Loucy (cell line): ENCODE measurements at regions not wholly inside any gene's neighbourhood (a gene's known extent, or its start where the extent isn't known, plus 50 kb on each side); places are given as distances from the start of the nearest gene placed in this dataset.
A peak's percentile ranks its signal among the peaks of the same experiment; 100 is the strongest.

Source experiments
- H2AFZ ChIP-seq: fragments of 200-600 bp; sonication (generic); 2 replicates; pipeline ENCODE4 v1.6.0; 2016; ENCODE audit warnings: antibody characterized with exemption, mild to moderate bottlenecking, low read length, moderate library complexity
- H3F3A ChIP-seq: fragments of 200-600 bp; 2 replicates; pipeline ENCODE4 v1.6.0; 2016; ENCODE audit warnings: antibody characterized with exemption, low read depth, mild to moderate bottlenecking
- H3K27me3 ChIP-seq: fragments of 200-600 bp; sonication (generic); 2 replicates; pipeline ENCODE4 v1.6.1; 2014; ENCODE audit warnings: low read length, mild to moderate bottlenecking; ENCODE audit not compliant: insufficient read depth, poor library complexity, severe bottlenecking
- H3K36me3 ChIP-seq: fragments of 200-600 bp; sonication (generic); 2 replicates; pipeline ENCODE4 v1.6.1; 2016; ENCODE audit warnings: low read length; ENCODE audit not compliant: insufficient read depth
- H3K4me1 ChIP-seq: fragments of 200-600 bp; sonication (generic); 2 replicates; pipeline ENCODE4 v1.5.1; 2014; ENCODE audit warnings: low read length, mild to moderate bottlenecking; ENCODE audit not compliant: insufficient read depth, poor library complexity, severe bottlenecking
- H3K4me2 ChIP-seq: fragments of 200-600 bp; sonication (generic); 2 replicates; pipeline ENCODE4 v1.6.0; 2014; ENCODE audit warnings: antibody characterized with exemption, low read length, low read depth, mild to moderate bottlenecking; ENCODE audit not compliant: poor library complexity, severe bottlenecking
- H3K4me3 ChIP-seq: fragments of 200-600 bp; sonication (generic); 2 replicates; pipeline ENCODE4 v1.5.1; 2014; ENCODE audit warnings: low read length, mild to moderate bottlenecking, mixed read lengths; ENCODE audit not compliant: poor library complexity, severe bottlenecking
- H3K79me2 ChIP-seq: fragments of 200-600 bp; sonication (generic); 2 replicates; pipeline ENCODE4 v1.6.1; 2014; ENCODE audit warnings: low read length; ENCODE audit not compliant: insufficient read depth
- H3K9ac ChIP-seq: fragments of 200-600 bp; sonication (generic); 2 replicates; pipeline ENCODE4 v1.6.0; 2014; ENCODE audit warnings: mild to moderate bottlenecking, low read depth, low read length, moderate library complexity; ENCODE audit not compliant: poor library complexity, severe bottlenecking
- H3K9me2 ChIP-seq: fragments of 200-600 bp; sonication (generic); replicated peaks from 2 replicates; pipeline ENCODE4 v1.6.1; 2016; ENCODE audit warnings: low read depth, low read length, mixed read lengths
- H3K9me3 ChIP-seq: fragments of 200-600 bp; sonication (generic); 2 replicates; pipeline ENCODE4 v1.6.1; 2014; ENCODE audit warnings: mild to moderate bottlenecking, antibody characterized with exemption, low read length, low read depth; ENCODE audit not compliant: insufficient read depth
- H4K20me1 ChIP-seq: fragments of 200-600 bp; sonication (generic); 2 replicates; pipeline ENCODE4 v1.6.0; 2014; ENCODE audit warnings: antibody characterized with exemption, low read length, mild to moderate bottlenecking; ENCODE audit not compliant: insufficient read depth, poor library complexity, severe bottlenecking
- EZH2phosphoT487 ChIP-seq: fragments of 200-600 bp; IDR thresholded peaks from 2 replicates; pipeline ENCODE4 v1.6.1; 2018; ENCODE audit warnings: antibody characterized with exemption, mild to moderate bottlenecking, moderate library complexity, borderline replicate concordance
- TF ChIP-seq, protein P1 (sequence below): fragments of 200-600 bp; sonication (generic); conservative IDR thresholded peaks from 2 replicates; pipeline ENCODE4 v1.5.1; 2014; ENCODE audit warnings: mild to moderate bottlenecking, antibody characterized with exemption, low read length

DNA sequence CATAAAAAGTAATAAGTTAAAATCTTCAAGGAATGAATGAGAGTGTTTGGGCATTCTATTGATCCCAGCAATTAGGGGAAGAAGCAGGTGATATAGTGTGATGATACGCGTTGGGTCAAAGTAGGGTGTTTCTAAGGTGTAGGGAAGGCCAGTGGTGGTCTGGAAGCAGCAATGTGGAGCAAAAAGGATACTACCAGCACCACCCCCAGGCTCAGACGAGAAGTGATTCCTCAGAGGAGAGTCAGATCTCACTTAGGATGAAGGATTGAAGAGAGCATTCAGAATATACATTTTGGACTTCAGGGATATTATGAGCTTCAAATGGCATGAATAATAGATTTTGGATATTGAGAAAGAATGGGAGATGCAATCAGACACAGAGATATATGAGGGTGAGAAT, 497.6 kb downstream of the RMST start:
- no peaks in the 10 kb centered on the region for H3K79me2 ChIP-seq
- H3K4me1 ChIP-seq, result no peaks in the 10 kb centered on the region
- H3K27me3 ChIP-seq, result no peaks in the 10 kb centered on the region
- no peaks in the 10 kb centered on the region; the same call in 1 of the 2 replicates for H3K9me3 ChIP-seq
- H3K36me3 ChIP-seq, result no peaks in the 10 kb centered on the region
- H3K4me3 ChIP-seq, result no peak overlapping the region
- H4K20me1 ChIP-seq, result no peaks in the 10 kb centered on the region
- no peak overlapping the region for H2AFZ ChIP-seq
- no peaks in the 10 kb centered on the region for H3F3A ChIP-seq
- H3K9me2 ChIP-seq, result no peaks in the 10 kb centered on the region
- no peak overlapping the region for H3K4me2 ChIP-seq
- H3K9ac ChIP-seq, result no peak overlapping the region
- TF ChIP-seq, protein P1, sequence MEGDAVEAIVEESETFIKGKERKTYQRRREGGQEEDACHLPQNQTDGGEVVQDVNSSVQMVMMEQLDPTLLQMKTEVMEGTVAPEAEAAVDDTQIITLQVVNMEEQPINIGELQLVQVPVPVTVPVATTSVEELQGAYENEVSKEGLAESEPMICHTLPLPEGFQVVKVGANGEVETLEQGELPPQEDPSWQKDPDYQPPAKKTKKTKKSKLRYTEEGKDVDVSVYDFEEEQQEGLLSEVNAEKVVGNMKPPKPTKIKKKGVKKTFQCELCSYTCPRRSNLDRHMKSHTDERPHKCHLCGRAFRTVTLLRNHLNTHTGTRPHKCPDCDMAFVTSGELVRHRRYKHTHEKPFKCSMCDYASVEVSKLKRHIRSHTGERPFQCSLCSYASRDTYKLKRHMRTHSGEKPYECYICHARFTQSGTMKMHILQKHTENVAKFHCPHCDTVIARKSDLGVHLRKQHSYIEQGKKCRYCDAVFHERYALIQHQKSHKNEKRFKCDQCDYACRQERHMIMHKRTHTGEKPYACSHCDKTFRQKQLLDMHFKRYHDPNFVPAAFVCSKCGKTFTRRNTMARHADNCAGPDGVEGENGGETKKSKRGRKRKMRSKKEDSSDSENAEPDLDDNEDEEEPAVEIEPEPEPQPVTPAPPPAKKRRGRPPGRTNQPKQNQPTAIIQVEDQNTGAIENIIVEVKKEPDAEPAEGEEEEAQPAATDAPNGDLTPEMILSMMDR, result no peak; the same call in 1 of the 2 replicates
- TF ChIP-seq EZH2phosphoT487, result no peak

DNA sequence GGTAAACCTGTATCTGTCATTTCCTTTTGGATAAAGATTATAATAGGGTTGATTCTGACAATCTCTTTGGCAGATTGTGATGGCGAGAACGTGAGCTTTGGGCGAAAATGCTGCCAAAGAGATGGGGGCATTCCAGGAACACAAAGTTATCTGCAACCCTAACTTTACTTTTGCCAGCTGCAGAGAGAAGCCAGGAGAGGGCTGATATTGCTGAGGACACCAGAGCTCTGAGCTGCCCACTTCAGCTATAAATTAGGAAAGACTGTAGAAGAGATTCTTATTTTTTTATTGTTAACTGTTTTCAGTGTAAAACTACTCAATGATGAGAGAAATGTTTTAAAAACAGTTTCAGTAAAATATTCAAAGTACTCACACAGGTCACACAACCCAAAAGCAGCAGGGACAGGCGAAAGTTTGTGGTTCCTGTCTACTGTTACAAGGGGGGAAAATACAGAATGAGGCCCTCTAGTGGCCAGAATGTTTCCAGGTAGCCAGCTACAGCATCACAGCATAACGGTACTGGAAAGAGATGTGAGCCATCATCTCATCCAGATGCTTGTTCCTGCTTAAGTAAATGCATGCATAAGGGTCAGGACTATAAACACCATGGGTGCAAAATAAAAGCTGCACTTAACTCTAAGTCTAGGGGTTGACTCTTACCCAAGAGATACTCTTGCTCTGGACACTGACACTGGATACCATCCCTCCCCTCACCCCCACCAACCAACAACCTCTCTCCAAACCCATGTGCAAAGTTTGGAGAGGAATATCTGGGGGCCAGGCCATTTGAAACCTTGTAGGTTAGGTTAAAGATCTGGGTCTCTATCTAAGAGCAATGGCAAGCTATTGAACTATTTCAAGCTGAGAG, 498.4 kb downstream of the RMST start:
- Histone ChIP-seq H3F3A (no peaks in the 10 kb centered on the region), H3K36me3 (no peaks in the 10 kb centered on the region)

DNA sequence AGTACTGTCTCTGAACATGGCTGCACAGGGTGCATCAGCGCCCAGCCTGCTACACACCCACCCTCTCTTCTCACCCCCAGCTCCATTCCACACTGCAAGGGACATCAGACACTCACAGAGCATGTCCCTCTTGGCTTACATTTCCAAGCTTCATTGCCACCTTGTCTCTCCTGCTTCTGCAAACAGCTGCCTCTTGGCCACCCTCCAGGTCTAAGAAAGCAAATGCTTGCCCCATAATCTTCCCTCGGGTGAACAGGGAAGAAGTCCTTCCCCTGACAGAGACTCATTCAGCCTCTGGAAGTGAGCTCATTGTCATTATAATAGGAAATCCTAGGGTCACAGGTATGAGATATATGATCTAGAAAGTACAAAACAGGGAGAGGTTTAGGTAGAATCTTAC, 505.2 kb downstream of the RMST start:
- H3K4me1 ChIP-seq, result no peaks in the 10 kb centered on the region

More for the DNA sequence above, 498.4 kb downstream of the RMST start:
- Histone ChIP-seq H3K4me1 (no peaks in the 10 kb centered on the region), H3K4me2 (no peak overlapping the region), H3K79me2 (no peaks in the 10 kb centered on the region), H3K4me3 (no peak overlapping the region), H3K9ac (no peak overlapping the region), H3K9me3 (no peaks in the 10 kb centered on the region; the same call in 1 of the 2 replicates), H3K27me3 (no peaks in the 10 kb centered on the region), H3K9me2 (no peaks in the 10 kb centered on the region), H2AFZ (no peak overlapping the region), H4K20me1 (no peaks in the 10 kb centered on the region)
- TF ChIP-seq, protein P1, result peak; percentile 91
- TF ChIP-seq EZH2phosphoT487, result no peak

More for the DNA sequence above, 505.2 kb downstream of the RMST start:
- no peaks in the 10 kb centered on the region for H3F3A ChIP-seq
- no peak overlapping the region for H3K4me2 ChIP-seq
- H3K27me3 ChIP-seq, result no peaks in the 10 kb centered on the region
- no peaks in the 10 kb centered on the region for H3K79me2 ChIP-seq
- H3K9me2 ChIP-seq, result no peaks in the 10 kb centered on the region
- no peaks in the 10 kb centered on the region for H3K36me3 ChIP-seq
- H3K9ac ChIP-seq, result no peak overlapping the region
- no peaks in the 10 kb centered on the region for H3K9me3 ChIP-seq
- no peak overlapping the region for H2AFZ ChIP-seq
- TF ChIP-seq, protein P1, result no peak
- TF ChIP-seq EZH2phosphoT487, result no peak
- H3K4me3 ChIP-seq, result no peak overlapping the region
- H4K20me1 ChIP-seq, result no peaks in the 10 kb centered on the region
